GM19397 (cell line): ENCODE measurements at regions not wholly inside any gene's neighbourhood (a gene's known extent, or its start where the extent isn't known, plus 50 kb on each side); places are given as distances from the start of the nearest gene placed in this dataset.

Source experiments
- ATAC-seq: cut with Tn5 transposase; IDR thresholded peaks from one replicate; pipeline ENCODE4 v1.9.1; 2021; ENCODE audit warnings: mild to moderate bottlenecking, moderate library complexity; ENCODE audit not compliant: unreplicated experiment

DNA sequence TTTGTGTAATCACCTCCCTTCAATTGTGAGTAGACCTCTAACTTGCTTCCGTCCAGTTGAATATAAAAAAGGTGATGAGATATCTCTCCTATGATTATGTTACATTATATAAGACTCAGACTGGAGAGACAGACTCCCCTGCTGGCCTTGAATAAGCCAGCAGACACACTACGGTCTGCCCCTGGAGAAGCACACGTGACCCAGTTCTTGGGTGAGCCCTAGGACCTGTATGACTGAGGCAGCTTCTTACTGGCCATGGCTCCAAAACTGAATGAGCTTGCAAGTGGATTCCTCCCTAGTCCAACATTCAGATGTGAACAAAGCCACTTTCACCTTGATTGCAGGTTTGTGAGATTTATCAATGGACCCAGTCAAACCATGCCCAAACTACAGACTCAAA lies 427.9 kb upstream of the DCN start:
- ATAC-seq = no peak

GRCh38 chr12:91609283-91609682 lies 426.7 kb upstream of the DCN start:
- ATAC-seq = no peak

GRCh38 chr12:91608542-91608941 lies 425.9 kb upstream of the DCN start:
- no peak for ATAC-seq

DNA sequence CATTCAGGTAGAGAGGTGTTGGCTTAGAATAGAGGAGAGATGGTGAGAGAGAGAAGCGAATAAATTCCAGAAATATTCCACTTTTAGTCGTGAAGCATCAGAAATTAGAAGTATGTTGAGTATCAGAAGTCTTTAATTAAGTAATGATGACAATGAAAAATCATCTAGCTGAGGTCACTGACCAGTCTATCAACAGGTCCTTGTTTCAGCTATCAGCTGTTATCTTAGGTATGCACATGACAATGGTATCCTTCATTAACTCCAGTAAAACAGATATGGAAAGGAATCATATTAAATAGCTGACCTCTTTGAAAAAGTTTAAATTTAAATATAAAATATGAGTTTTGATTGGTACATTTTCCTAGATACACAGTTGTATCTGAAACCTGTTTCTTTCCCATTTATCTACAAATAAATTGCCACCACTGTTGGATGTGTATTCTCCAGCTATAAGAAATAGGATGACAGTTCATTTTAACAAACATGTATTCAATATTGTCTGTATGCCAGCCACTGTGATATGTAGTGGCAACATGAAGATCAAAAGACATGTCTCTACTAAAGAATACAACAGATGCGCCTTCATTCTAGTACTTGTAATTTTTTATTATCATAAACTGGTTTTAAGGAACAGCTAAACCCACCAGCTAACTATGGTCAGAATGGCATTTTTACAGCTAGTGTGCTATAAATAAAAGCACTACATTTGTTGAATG lies 424.2 kb upstream of the DCN start:
- no peak for ATAC-seq

DNA sequence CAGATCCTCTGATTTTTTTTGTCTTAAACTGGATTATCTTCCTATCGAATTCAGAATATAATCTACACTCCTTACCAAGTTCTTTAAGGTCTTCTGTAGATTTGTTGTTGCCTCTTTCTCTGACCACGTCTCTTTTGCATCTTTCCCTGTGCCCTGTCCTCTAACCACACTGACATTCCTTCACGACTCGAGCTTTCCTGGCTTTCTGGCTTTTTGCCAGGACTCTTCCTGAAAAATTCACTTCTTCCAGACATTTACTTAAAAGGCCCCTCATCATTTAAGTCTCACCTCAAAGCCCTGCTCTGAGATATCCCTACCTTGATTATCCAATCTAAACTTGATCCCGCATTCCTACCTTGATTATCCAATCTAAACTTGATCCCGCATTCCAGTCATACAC lies 422.3 kb upstream of the DCN start:
- no peak for ATAC-seq

- ATAC-seq = no peak
Observed at GRCh38 chr12:91603060-91603459, 420.4 kb upstream of the DCN start.

DNA sequence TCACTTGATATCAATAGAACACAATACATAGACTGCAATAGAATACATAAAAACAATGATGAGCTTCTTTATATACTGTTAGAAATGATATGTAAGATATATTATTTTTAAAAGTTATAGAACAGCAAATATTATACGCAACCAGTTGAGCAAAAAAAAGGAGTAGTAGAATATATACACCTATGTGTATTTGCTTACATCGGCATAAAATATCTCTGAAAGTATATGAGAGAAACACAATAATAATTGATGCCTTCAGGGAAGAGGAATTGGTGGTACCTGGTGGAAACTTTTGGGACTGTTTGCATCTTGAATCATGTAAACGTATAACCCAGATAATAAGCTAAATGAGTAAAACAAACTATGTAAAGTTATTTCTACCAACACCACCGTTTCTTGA lies 418.4 kb upstream of the DCN start:
- no peak for ATAC-seq

DNA sequence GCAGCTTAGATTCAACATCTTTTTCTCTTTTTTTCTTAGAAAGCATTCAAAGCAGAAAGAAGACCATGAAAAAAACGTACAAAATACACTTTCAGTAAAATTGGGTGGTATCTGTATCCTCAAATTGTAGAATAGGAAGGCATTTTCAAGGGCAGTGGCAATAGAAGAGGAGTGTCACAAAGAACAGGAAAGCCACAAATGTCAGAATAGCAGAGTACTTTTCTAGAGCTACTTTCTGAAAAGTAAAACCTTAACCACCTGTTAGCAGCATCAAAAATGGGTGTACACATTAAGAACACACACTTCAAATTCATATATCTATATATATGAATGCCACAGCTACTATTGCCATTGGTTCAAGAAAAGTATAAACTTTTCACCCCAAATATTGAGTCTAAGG lies 412.1 kb upstream of the DCN start:
- no peak for ATAC-seq

- ATAC-seq = no peak
Observed at GRCh38 chr12:91591639-91591987, 409.0 kb upstream of the DCN start.

- no peak for ATAC-seq
Observed at GRCh38 chr12:91590966-91591638, 408.5 kb upstream of the DCN start.

- ATAC-seq = no peak
Observed at GRCh38 chr12:91588874-91589454, 406.3 kb upstream of the DCN start.

DNA sequence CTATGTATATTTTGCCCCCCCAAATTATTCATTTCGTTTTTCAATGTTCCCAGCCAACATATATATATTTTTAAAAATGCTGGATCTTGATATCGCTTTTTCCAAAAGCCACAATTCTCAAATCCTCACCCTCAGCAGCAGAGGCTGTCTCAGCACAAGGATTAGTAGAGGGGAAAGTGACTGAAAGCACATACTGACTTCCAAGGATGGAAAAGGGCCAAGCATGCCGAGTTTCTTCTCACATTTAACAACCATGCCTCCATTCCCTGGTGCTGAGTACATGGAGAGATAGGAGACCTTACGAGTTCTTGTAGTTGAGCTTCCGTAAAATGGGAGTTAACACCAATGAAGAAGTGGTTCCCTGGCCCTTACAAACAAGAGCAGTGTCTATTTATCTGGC lies 403.4 kb upstream of the DCN start:
- ATAC-seq = no peak

GRCh38 chr12:91582811-91583210 lies 400.2 kb upstream of the DCN start:
- ATAC-seq = no peak

DNA sequence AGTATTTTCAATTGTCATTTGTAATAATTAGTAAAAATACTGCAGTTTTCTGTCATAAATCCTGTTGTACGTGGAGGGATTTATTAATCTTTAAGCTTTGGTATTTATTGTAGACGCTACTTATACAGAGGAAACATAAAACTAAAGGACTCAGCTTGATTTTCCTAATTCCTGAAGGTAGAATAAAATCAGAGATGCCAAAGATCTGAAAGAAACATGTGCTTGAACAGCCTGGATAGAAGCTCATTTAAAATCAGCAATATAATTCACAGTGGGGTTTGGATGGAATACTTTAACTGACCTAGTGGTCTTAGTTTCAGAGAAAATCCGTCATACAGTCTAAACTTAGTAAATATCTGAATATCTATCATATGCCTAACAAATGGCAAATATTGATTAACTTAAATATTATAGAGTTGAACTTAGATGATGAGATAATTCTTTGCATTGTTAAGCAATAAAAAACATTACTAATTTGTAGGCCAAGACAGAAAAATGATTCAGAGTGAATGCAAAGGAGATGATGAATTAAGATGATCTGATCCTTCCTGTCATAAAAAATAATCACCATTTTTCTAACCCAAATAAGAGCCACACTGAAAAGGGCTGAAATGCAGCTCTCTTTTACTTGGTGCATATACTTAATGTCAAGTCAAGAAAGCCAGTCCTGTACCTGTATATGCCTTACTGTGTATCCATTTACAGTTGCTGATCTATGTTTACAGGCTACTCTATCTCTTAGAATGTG lies 397.1 kb upstream of the DCN start:
- no peak for ATAC-seq

DNA sequence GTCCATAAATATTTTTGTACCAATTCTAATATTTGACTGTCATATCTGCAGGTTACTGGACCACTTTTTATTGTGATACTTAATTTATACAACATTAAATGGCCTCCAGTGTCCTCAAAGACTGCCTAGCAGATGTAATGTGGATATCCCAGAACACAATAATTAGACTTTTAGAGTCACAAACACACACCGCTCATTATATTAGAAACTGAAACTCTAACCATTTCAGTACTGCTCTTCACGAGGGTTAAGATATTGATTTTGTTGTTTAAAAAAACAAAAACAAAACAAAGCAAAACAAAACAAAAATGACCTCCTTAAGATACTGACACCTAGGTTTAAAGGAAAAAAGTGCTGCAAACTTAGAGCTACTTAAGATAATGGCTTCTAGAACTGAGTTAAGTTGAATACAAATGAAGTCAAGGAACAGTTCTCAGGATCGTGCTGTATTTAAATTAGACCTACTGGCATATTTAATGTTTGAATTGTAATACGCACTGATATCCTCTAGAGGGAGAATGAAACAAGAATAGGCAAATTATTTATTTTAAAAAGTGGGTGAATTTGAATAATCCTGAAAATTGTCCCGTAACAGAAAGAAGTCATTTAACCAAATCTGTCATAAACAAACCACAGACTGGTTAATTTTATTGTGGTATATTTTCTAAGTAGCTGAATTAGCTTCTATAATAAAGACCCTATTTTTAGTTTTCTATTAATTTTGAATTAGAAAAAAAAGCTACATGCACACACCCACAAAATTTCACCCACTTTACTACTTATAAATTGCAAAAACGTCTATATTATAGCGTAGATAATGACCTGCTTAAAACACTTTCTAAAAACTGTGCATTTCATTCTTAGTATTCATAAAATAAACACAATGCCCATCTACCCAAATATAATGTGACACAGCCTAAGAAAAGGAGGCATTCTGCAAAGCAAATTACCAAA lies 395.2 kb upstream of the DCN start:
- ATAC-seq = no peak

DNA sequence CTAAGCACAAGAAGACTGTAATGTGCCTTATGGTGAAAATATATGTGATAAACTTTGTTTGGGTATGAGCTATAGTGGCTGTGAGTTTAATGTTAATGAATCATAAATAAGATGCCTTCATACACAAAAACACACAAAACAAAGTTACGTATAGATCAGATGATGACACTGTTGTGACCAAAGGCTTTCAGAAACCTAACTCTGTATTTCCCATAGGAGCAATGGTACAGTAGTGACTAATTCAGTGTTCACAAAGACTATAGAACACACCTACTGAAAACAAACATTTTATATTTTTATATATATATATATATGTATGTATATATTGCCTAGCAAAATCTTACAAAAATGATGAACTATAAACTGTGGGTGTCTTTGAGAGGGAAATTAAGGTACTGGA lies 393.8 kb upstream of the DCN start:
- no peak for ATAC-seq

- ATAC-seq = no peak
Observed at GRCh38 chr12:91575630-91576029, 393.0 kb upstream of the DCN start.

- ATAC-seq = no peak
Observed at GRCh38 chr12:91574975-91575374, 392.4 kb upstream of the DCN start.

GRCh38 chr12:91574391-91574790 lies 391.8 kb upstream of the DCN start:
- no peak for ATAC-seq

- no peak for ATAC-seq
Observed at GRCh38 chr12:91572869-91573268, 390.3 kb upstream of the DCN start.

- no peak for ATAC-seq
Observed at GRCh38 chr12:91567100-91567485, 384.5 kb upstream of the DCN start.
